OCI-LY7 (cell line): ENCODE measurements at regions not wholly inside any gene's neighbourhood (a gene's known extent, or its start where the extent isn't known, plus 50 kb on each side); places are given as distances from the start of the nearest gene placed in this dataset.

Source experiments
- BruUV-seq: library from RNA; stranded (reverse); fragments of 400-500 nt; replicated peaks from 2 replicates; lab custom pipeline; 2021; lab: Mats Ljungman, UMichigan
- CTCF ChIA-PET: fragments of 300-600 bp; sonication (Branson Sonifier 250); formaldehyde crosslinking; loops from one replicate; lab custom pipeline; 2022; ENCODE audit warnings: antibody characterized with exemption; ENCODE audit not compliant: unreplicated experiment; lab: Charles Lee
- POLR2A ChIA-PET: fragments of 300-600 bp; sonication (Branson Sonifier 250); formaldehyde crosslinking; loops from one replicate; lab custom pipeline; 2022; ENCODE audit warnings: antibody characterized with exemption; lab: Charles Lee
- DNase-seq: peaks from one replicate; pipeline ENCODE4 v3.0.0-alpha.2; 2015; ENCODE audit warnings: low spot score
- H2AFZ ChIP-seq: fragments of 200-600 bp; sonication (generic), shearing (Covaris generic); 2 replicates; pipeline ENCODE4 v1.6.1; 2014; ENCODE audit warnings: mild to moderate bottlenecking, antibody characterized with exemption, low read length, moderate library complexity
- H3K27ac ChIP-seq: fragments of 200-600 bp; sonication (generic); 2 replicates; pipeline ENCODE4 v1.5.1; 2014; ENCODE audit warnings: mixed run types, low read depth, mild to moderate bottlenecking, moderate library complexity, low read length, inconsistent platforms; ENCODE audit not compliant: poor library complexity, severe bottlenecking
- H3K36me3 ChIP-seq: fragments of 200-600 bp; sonication (generic); 2 replicates; pipeline ENCODE4 v1.6.1; 2014; ENCODE audit warnings: mild to moderate bottlenecking, antibody characterized with exemption, low read length, moderate library complexity, mixed read lengths; ENCODE audit not compliant: insufficient read depth
- H3K4me1 ChIP-seq: fragments of 200-600 bp; sonication (generic); 2 replicates; pipeline ENCODE4 v1.5.1; 2014; ENCODE audit warnings: mild to moderate bottlenecking, low read length; ENCODE audit not compliant: insufficient read depth, poor library complexity, severe bottlenecking
- H3K4me2 ChIP-seq: fragments of 200-600 bp; sonication (generic); 2 replicates; pipeline ENCODE4 v1.6.1; 2014; ENCODE audit warnings: mild to moderate bottlenecking, low read length
- H3K4me3 ChIP-seq: fragments of 200-600 bp; sonication (generic); 2 replicates; pipeline ENCODE4 v1.5.1; 2014; ENCODE audit warnings: mild to moderate bottlenecking, low read depth, low read length; ENCODE audit not compliant: poor library complexity, severe bottlenecking
- H3K79me2 ChIP-seq: fragments of 200-600 bp; sonication (generic); 2 replicates; pipeline ENCODE4 v1.6.1; 2016; ENCODE audit warnings: low read depth, mild to moderate bottlenecking, low read length, moderate library complexity, mixed read lengths; ENCODE audit not compliant: insufficient read depth
- H3K9me2 ChIP-seq: fragments of 200-600 bp; sonication (generic); 2 replicates; pipeline ENCODE4 v1.6.1; 2016; ENCODE audit warnings: mild to moderate bottlenecking, low read length, mixed read lengths; ENCODE audit not compliant: insufficient read depth
- H3K9me3 ChIP-seq: fragments of 200-600 bp; sonication (generic); 2 replicates; pipeline ENCODE4 v1.6.1; 2014; ENCODE audit warnings: mild to moderate bottlenecking, mixed run types, low read length, mixed read lengths
- H4K20me1 ChIP-seq: fragments of 200-600 bp; sonication (generic); 2 replicates; pipeline ENCODE4 v1.6.1; 2014; ENCODE audit warnings: mild to moderate bottlenecking, antibody characterized with exemption, low read length, moderate library complexity, mixed read lengths; ENCODE audit not compliant: insufficient read depth
- CTCF ChIP-seq: fragments of 200-600 bp; sonication (generic); conservative IDR thresholded peaks from 2 replicates; pipeline ENCODE4 v1.5.1; 2014; ENCODE audit warnings: mild to moderate bottlenecking, antibody characterized with exemption, low read length, moderate library complexity, mixed read lengths
- EZH2phosphoT487 ChIP-seq: fragments of 200-600 bp; sonication (generic); IDR thresholded peaks from 2 replicates; pipeline ENCODE4 v1.6.1; 2018; ENCODE audit warnings: low read depth, borderline replicate concordance, mild to moderate bottlenecking, mixed run types, antibody characterized with exemption, low read length, moderate library complexity, mixed read lengths
- intact Hi-C: fragments of 100-400 bp; cut with micrococcal nuclease; formaldehyde crosslinking; loops from one replicate; pipeline ENCODE4 v1.10.0; 2022; ENCODE audit not compliant: unreplicated experiment

GRCh38 chr1:69494221-69494620, 73.5 kb upstream of the LRRC7 start:
- no peak for DNase-seq
- no peaks in the 10 kb centered on the region for H4K20me1 ChIP-seq
- no peaks in the 10 kb centered on the region for H3K9me2 ChIP-seq
- no peak overlapping the region for H3K27ac ChIP-seq
- H2AFZ ChIP-seq, result no peak overlapping the region
- no peak overlapping the region for H3K4me2 ChIP-seq
- H3K9me3 ChIP-seq, result no peaks in the 10 kb centered on the region
- BruUV-seq, result no TSS peak
- H3K4me3 ChIP-seq, result no peak overlapping the region
- POLR2A ChIA-PET, result no interaction called here
- intact Hi-C loops, result no loop called here
- TF ChIP-seq CTCF (no peak), EZH2phosphoT487 (no peak)
- H3K4me1 ChIP-seq, result no peaks in the 10 kb centered on the region
- CTCF ChIA-PET, result no interaction called here
- H3K79me2 ChIP-seq, result no peaks in the 10 kb centered on the region
- H3K36me3 ChIP-seq, result no peaks in the 10 kb centered on the region

- no peaks in the 10 kb centered on the region for H3K4me1 ChIP-seq
- H3K27ac ChIP-seq, result no peak overlapping the region
- H3K4me3 ChIP-seq, result no peak overlapping the region
- H3K4me2 ChIP-seq, result no peak overlapping the region
- no peak overlapping the region for H2AFZ ChIP-seq
- H3K79me2 ChIP-seq, result no peaks in the 10 kb centered on the region
- intact Hi-C loops, result no loop called here
- no peak for TF ChIP-seq CTCF
- no peak for TF ChIP-seq EZH2phosphoT487
- no peaks in the 10 kb centered on the region for H3K9me2 ChIP-seq
- H3K9me3 ChIP-seq, result no peaks in the 10 kb centered on the region
- H4K20me1 ChIP-seq, result no peaks in the 10 kb centered on the region
- ChIA-PET POLR2A (interaction anchor here (0.7 kb wide), 1 partner anchor 549 kb away, joined by 3 read pairs; no protein-coding TSS in a partner anchor), CTCF (no interaction called here)
- no peaks in the 10 kb centered on the region for H3K36me3 ChIP-seq
- no peak for DNase-seq
- BruUV-seq, result no TSS peak
Observed at GRCh38 chr1:69497441-69498221, 70.1 kb upstream of the LRRC7 start.

GRCh38 chr1:69498711-69499110, 69.0 kb upstream of the LRRC7 start:
- Histone ChIP-seq H3K36me3 (no peaks in the 10 kb centered on the region), H3K9me3 (no peaks in the 10 kb centered on the region), H3K4me1 (no peaks in the 10 kb centered on the region), H3K79me2 (no peaks in the 10 kb centered on the region), H3K4me2 (no peak overlapping the region), H3K4me3 (no peak overlapping the region), H3K9me2 (no peaks in the 10 kb centered on the region), H3K27ac (no peak overlapping the region), H4K20me1 (no peaks in the 10 kb centered on the region), H2AFZ (no peak overlapping the region)
- ChIA-PET CTCF (no interaction called here), POLR2A (no interaction called here)
- no peak for DNase-seq
- TF ChIP-seq CTCF (no peak), EZH2phosphoT487 (no peak)
- no TSS peak for BruUV-seq
- intact Hi-C loops, result no loop called here
